Breast epithelium (tissue), 4 donors: ENCODE measurements at regions not wholly inside any gene's neighbourhood (a gene's known extent, or its start where the extent isn't known, plus 50 kb on each side); places are given as distances from the start of the nearest gene placed in this dataset.

Source experiments
- DNase-seq, 2 donors: peaks; one replicate each; pipeline ENCODE4 v3.0.0-alpha.2; 2019; ENCODE audit warnings: low spot score in 2 of 2
- H3K27ac ChIP-seq, 2 donors: fragments of 200-600 bp; sonication (generic) in 1 of 2; one replicate each; pipeline ENCODE4 v1.5.1; 2016 to 2019; ENCODE audit warnings: mild to moderate bottlenecking in 1 of 2
- H3K27me3 ChIP-seq, 2 donors: fragments of 200-600 bp; sonication (generic) in 1 of 2; one replicate each; pipeline versions ENCODE4 v1.5.1 to v1.6.0; 2017 to 2019; ENCODE audit warnings: control low read depth in 1 of 2, mild to moderate bottlenecking in 1 of 2
- H3K36me3 ChIP-seq: fragments of 200-600 bp; one replicate; pipeline ENCODE4 v1.5.1; 2019
- H3K4me1 ChIP-seq, 2 donors: fragments of 200-600 bp; sonication (generic); one replicate each; pipeline ENCODE4 v1.5.1; 2016 to 2019; ENCODE audit warnings: control low read depth in 1 of 2
- H3K4me3 ChIP-seq, 3 donors: fragments of 200-600 bp; sonication (generic); 1 replicate in 2 of 3; 2 replicates in 1 of 3; pipeline ENCODE4 v1.5.1; 2016 to 2019; ENCODE audit warnings: mild to moderate bottlenecking in 3 of 3, moderate library complexity in 2 of 3
- H3K9me3 ChIP-seq, 2 donors: fragments of 200-600 bp; sonication (generic) in 1 of 2; one replicate each; pipeline ENCODE4 v1.5.1; 2016 to 2019; ENCODE audit warnings: control low read depth in 1 of 2
- POLR2A ChIP-seq: fragments of 450-650 bp; IDR thresholded peaks from one replicate; pipeline ENCODE4 v1.6.1; 2016; ENCODE audit warnings: antibody characterized with exemption, mild to moderate bottlenecking, moderate library complexity
- POLR2AphosphoS5 ChIP-seq, 3 donors: sonication (generic); formaldehyde crosslinking; IDR thresholded peaks; one replicate each; pipeline ENCODE4 v1.6.1; 2017; ENCODE audit warnings: antibody characterized with exemption in 3 of 3
- intact Hi-C: fragments of 100-400 bp; cut with DNase I; formaldehyde crosslinking; loops from one replicate; pipeline ENCODE4 v1.15.1; 2023; ENCODE audit warnings: low total_unique reads
- TF ChIP-seq, protein P1 (sequence below), 3 donors: fragments of 450-650 bp; IDR thresholded peaks; one replicate each; pipeline ENCODE4 v1.5.1; 2016 to 2017; ENCODE audit warnings: antibody characterized with exemption in 3 of 3, mild to moderate bottlenecking in 3 of 3, moderate library complexity in 3 of 3

DNA sequence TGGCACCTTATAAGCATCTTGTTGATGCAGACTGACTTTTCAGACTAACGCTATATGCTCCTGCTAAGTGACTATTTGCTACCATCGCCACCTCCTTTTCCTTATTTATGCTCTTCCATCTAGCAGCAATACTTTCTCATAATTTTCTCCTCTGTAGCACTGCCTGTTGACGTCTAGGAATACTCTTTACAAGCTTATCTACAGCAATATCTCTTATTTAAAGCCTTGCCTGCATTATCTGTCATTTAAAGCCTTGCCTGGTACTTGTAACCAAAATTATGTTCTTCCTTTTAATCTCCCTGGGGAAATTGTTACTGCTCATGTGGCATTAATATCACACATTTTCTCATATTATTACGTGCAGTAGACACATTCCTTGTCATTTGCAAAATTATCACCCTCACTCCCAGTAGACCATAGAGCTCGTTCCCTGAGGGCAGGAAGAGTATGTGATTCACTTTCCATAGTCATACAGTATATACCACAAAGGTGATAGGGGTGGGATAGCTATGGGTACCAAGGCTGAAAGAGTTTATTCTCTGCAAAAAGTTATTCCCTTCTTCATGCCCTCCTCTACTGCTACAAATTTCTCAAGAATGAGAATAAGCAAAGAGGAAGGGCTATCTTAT is 359.7 kb upstream of the PCDH15 start:
- H3K27me3 ChIP-seq = no peaks in the 10 kb centered on the region

DNA sequence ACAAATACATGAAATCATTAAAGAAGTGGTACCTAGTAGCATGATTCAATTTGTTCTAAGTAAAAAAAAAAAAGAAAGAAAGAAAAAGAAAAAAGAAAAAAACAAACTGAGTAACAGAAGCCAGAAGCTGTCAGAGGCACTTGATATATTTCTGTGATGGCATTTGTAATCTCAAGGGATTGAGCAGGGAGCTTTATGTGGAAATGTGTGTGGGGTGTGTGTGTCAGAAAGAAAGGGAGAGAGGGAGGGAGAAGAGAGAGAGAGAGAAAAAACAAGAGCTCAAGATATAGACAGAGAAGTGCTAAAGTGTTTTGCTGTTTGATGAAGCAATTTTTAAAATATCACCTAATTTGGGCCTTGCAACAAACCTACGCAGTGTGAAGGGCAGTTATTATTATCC is 357.6 kb upstream of the PCDH15 start:
- H3K4me1 ChIP-seq = no peaks in the 10 kb centered on the region
- intact Hi-C loops = no loop called here
- no peak overlapping the region for H3K4me3 ChIP-seq

More for the DNA sequence above, 359.7 kb upstream of the PCDH15 start:
- DNase-seq = no peak
- Histone ChIP-seq H3K4me3 (no peak overlapping the region), H3K27ac (no peak overlapping the region), H3K4me1 (no peaks in the 10 kb centered on the region), H3K36me3 (no peaks in the 10 kb centered on the region), H3K9me3 (no peaks in the 10 kb centered on the region)
- intact Hi-C loops = no loop called here
- no peak for TF ChIP-seq POLR2AphosphoS5 (IDR thresholded peaks at IDR 0.05)
- TF ChIP-seq, protein P1, sequence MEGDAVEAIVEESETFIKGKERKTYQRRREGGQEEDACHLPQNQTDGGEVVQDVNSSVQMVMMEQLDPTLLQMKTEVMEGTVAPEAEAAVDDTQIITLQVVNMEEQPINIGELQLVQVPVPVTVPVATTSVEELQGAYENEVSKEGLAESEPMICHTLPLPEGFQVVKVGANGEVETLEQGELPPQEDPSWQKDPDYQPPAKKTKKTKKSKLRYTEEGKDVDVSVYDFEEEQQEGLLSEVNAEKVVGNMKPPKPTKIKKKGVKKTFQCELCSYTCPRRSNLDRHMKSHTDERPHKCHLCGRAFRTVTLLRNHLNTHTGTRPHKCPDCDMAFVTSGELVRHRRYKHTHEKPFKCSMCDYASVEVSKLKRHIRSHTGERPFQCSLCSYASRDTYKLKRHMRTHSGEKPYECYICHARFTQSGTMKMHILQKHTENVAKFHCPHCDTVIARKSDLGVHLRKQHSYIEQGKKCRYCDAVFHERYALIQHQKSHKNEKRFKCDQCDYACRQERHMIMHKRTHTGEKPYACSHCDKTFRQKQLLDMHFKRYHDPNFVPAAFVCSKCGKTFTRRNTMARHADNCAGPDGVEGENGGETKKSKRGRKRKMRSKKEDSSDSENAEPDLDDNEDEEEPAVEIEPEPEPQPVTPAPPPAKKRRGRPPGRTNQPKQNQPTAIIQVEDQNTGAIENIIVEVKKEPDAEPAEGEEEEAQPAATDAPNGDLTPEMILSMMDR (IDR thresholded peaks at IDR 0.05) = no peak
- TF ChIP-seq POLR2A = no peak

DNA sequence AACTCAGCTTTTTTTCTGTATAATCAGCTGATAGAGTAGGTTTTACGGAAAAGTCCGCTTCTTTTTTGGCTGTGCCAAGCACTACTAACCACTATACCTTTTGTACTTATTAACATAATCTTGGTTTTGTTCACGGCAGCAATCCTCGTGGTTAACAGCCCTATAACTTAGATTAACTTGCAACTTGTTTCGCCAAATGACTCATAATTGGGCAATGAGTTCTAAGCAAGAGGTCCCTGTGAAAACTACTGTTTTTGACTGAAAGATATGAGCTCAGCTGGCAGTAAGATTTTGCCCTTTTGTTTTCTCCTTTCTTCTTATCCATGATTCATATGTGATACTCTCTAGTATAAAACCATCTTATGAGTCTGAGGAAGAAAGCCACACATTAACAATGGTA is 345.0 kb upstream of the PCDH15 start:
- H3K4me1 ChIP-seq = no peaks in the 10 kb centered on the region
- H3K4me3 ChIP-seq = no peak overlapping the region
- TF ChIP-seq POLR2A (no peak), POLR2AphosphoS5 (IDR thresholded peaks at IDR 0.05) (no peak)
- TF ChIP-seq, protein P1 (IDR thresholded peaks at IDR 0.05) = no peak
- no peak overlapping the region for H3K27ac ChIP-seq
- no peaks in the 10 kb centered on the region for H3K27me3 ChIP-seq
- no peaks in the 10 kb centered on the region for H3K9me3 ChIP-seq
- no peak for DNase-seq
- H3K36me3 ChIP-seq = no peaks in the 10 kb centered on the region
- intact Hi-C loops = no loop called here

More for the DNA sequence above, 357.6 kb upstream of the PCDH15 start:
- Histone ChIP-seq H3K27ac (no peak overlapping the region), H3K27me3 (no peaks in the 10 kb centered on the region), H3K36me3 (no peaks in the 10 kb centered on the region), H3K9me3 (no peaks in the 10 kb centered on the region)
- no peak for DNase-seq
- TF ChIP-seq, protein P1 (IDR thresholded peaks at IDR 0.05) = no peak
- TF ChIP-seq POLR2A (no peak), POLR2AphosphoS5 (IDR thresholded peaks at IDR 0.05) (no peak)

DNA sequence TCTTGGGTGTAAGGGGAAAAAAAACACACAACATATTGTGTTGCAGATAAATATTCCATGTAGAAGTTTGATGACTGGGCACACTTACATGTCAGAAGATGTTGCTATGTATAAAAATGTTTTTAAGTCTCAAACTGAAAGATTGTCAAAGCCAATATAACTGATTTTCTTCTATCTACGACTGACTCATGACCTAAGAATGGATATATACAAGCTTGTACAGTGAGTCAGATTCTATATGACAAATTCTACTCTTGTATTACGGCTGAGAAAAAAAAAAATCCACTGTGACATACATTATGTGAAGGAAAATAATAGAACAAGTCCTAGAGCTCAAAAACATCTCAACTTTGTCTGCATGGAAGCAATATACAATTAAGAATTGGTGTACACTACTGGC is 343.0 kb upstream of the PCDH15 start:
- Histone ChIP-seq H3K4me3 (no peak overlapping the region), H3K9me3 (no peaks in the 10 kb centered on the region), H3K27ac (no peak overlapping the region), H3K4me1 (no peaks in the 10 kb centered on the region), H3K27me3 (no peaks in the 10 kb centered on the region), H3K36me3 (no peaks in the 10 kb centered on the region)
- TF ChIP-seq, protein P1 (IDR thresholded peaks at IDR 0.05) = no peak
- no peak for TF ChIP-seq POLR2A
- no peak for TF ChIP-seq POLR2AphosphoS5 (IDR thresholded peaks at IDR 0.05)
- intact Hi-C loops = no loop called here
- DNase-seq = no peak

DNA sequence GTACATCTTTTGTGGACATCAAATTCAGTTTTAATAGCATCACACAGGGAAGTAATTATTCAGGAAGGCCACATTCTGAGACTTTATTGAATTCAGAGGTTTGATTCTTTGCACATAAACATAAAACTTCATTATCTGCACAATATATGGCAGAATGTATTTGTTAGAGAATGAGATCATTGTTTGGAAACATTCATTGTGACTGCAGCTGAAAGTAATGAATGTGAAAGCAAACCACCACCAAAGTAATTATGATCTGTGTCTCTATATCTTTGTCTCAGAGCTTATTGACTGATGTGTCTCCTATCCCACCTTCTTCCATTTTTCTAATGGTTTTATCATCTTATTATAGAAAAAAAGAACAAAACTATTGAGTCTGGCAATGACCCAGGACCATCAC is 340.9 kb upstream of the PCDH15 start:
- intact Hi-C loops = no loop called here
- H3K9me3 ChIP-seq = no peaks in the 10 kb centered on the region
- TF ChIP-seq POLR2AphosphoS5 (IDR thresholded peaks at IDR 0.05) = no peak
- TF ChIP-seq, protein P1 (IDR thresholded peaks at IDR 0.05) = no peak
- TF ChIP-seq POLR2A = no peak
- no peak overlapping the region for H3K27ac ChIP-seq
- H3K36me3 ChIP-seq = no peaks in the 10 kb centered on the region
- no peaks in the 10 kb centered on the region for H3K4me1 ChIP-seq
- DNase-seq = no peak
- H3K4me3 ChIP-seq = no peak overlapping the region
- no peaks in the 10 kb centered on the region for H3K27me3 ChIP-seq
